Sciatic nerve (tissue), 2 donors: ENCODE measurements at regions not wholly inside any gene's neighbourhood (a gene's known extent, or its start where the extent isn't known, plus 50 kb on each side); places are given as distances from the start of the nearest gene placed in this dataset.

Experiments
- ATAC-seq: fragments of 200-7000 bp; cut with Tn5 transposase; one replicate; pipeline ENCODE4 v1.9.1; 2020; ENCODE audit warnings: mild to moderate bottlenecking, moderate library complexity
- DNase-seq: peaks from one replicate; pipeline ENCODE4 v3.0.0-alpha.2; 2020; ENCODE audit warnings: low spot score
- intact Hi-C: fragments of 100-400 bp; cut with DNase I; formaldehyde crosslinking; loops from one replicate; pipeline ENCODE4 v1.14.2; 2022
- donor health status: DM: no; HTN: no; CAD: no.
- donor health status: DM: no; HTN: no; CAD: no.

DNA sequence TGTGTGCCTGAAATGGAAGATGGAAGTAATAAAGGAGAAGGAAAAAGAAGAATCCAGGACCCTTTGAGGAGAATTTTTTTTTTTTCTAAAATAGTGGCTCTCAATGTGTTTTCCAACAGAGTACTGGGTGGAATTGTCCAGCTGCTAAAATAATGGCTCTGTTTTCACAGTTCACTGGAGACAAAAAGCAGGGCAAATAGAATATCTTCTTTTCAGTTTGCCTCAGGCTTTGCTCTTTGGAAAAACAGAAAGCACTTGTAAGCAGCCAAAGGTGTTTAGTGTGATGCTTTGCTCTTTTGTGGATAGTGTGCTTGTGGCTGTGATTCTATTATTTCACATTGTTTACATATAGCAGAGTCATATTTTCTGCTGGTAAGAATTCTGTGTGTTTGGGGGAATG is 77.4 kb upstream of the MROH9 start:
- DNase-seq (no peak), ATAC-seq (no peak)
- intact Hi-C loops = no loop called here

DNA sequence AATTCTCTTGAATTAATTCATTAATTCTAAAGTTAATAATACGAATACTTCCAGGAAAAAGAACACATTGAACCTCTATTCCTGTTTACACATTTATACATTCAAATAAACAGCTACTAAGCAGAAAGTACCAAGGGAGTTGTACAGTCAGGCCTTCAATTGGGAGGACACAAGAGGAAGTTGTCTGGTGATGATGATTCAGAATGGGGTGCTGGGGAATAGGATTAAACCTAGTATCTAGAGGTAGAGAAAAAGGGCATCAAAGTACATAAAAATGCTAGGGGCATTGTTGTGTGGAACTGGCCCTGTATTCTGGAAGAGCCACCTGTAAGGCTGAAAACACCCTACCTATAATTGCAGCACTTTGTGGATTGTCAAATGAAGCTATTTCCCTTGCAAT is 71.7 kb upstream of the MROH9 start:
- intact Hi-C loops = no loop called here
- no peak for DNase-seq

DNA sequence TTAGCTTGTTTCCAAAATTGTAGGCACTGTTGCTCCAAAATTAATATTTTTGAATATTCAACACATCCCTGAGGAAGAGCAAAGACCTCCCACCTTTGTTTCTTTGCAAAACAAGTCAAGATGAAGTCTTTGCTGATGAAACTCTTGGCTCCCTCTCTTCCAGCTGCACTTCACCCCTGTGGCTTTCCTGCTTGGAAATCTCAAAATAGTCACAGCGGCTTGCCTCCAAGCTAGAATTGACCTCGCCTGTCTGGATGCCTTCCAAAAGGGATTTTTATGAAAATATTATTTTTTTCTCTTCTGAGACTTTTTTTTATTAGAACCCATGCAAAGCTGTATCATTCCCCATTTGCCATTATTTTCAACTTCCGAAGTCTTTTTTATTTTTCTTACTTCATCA is 71.1 kb upstream of the MROH9 start:
- ATAC-seq (peak; percentile 97), DNase-seq (peak; percentile 72)
- intact Hi-C loops = no loop called here

More for the DNA sequence above, 71.7 kb upstream of the MROH9 start:
- ATAC-seq = peak; percentile 46

DNA sequence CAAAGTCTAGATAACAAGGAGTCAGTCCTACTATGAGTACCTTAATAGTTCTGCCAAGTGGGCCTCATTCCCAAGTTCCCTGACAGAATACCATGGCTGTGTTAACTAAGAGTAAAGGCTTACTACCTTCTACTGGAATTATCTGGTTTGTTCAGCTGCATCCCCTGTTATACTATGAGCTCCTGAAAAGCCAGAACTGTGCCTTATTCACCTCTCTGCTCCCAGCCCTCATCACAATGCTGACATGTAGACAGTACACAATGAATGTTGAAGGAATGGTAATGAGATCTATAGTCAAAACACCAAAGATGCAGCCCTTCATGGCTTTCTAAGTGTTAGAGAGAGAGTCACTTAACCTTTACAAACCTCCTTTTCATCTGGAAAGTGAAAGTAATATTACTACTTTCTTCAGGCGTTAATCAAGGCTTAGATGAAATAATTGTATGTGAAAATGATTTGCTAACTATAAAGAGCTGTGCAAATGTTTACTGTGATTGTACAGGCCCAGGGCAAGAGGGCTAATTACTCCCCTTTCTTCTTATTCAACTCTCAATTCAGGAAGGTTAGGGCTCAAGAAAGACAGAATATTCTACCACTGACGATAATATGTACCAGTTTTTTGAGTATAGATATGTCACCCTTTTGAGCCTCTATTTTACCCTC is 70.3 kb upstream of the MROH9 start:
- intact Hi-C loops = no loop called here
- no peak for DNase-seq
- ATAC-seq = peak; percentile 65

DNA sequence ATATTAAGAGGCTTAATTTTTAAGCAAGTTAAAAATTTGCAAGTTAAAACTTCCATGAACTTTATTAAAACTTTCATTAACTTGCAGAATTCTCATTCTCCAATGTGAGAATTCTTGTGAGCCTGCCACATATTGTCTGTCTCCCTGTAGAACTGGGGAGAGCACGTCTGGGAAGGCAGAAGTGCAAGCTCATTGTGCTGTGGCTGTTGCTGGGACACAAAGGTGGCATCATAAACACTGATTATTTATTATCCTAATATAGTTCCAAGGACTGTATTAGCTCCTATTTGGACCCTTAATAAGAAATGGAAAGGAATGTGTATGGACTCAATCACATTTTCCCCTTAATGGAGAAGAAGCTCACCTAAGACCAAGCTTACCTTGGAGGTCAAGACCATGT is 68.7 kb upstream of the MROH9 start:
- intact Hi-C loops = no loop called here
- ATAC-seq = no peak
- no peak for DNase-seq

DNA sequence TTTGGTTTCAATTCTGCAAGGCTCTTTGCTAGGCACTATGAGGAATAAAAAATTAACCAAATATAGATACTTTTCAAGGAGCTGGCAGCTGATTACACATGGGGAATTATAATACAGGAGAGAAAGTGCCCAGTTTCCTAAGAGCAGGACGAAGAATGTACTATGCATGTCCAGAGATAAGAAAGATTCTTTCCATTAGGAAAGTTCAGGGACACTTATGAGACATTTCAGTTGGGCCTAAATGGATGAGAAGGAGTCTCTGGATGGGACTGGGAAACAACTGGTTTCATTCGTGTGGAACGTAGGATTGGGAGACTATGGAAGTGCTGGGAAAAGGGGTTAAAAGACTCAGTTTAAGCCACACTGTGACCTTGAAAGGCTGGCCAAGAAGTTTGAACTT is 63.5 kb upstream of the MROH9 start:
- DNase-seq (no peak), ATAC-seq (no peak)
- intact Hi-C loops = no loop called here

DNA sequence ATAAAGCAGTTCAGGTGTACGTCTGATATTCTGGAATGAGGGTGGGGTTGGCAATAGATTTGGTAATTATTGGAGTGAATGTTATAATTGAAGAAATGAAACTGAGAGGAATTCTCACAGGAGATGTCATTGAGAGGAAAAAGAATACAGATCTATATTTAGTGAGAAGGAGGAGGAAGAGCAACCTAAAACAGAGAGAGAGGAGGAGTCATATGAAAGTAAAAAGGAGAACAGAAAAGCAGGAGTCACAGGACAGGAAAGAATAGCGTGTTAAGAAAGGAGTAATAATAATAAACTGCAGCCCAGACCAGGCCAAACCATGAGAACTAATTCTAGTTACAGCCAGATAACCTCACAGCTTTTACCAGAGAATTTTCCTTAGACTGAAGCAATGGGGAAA is 62.7 kb upstream of the MROH9 start:
- intact Hi-C loops = no loop called here
- DNase-seq = no peak
- ATAC-seq = no peak

DNA sequence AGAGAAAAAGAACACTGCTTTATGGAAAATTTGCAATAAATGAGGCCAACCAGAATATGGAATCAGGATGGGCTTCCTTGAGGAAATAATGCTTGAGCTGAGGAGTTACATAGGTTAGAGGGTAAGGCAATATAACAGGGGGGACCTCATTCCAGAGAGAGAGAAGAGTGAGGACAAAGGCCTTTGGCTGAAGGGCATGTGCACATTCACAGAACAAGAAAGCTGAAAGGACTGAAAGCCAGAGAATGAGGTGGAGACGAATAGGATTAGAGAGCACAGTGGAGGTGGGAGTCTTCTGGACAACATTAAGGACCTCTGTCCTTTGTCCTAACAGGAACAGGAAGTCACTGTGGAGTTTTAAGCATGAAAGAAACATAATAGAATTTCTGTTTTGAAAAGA is 60.7 kb upstream of the MROH9 start:
- intact Hi-C loops = no loop called here
- DNase-seq = no peak
- no peak for ATAC-seq

DNA sequence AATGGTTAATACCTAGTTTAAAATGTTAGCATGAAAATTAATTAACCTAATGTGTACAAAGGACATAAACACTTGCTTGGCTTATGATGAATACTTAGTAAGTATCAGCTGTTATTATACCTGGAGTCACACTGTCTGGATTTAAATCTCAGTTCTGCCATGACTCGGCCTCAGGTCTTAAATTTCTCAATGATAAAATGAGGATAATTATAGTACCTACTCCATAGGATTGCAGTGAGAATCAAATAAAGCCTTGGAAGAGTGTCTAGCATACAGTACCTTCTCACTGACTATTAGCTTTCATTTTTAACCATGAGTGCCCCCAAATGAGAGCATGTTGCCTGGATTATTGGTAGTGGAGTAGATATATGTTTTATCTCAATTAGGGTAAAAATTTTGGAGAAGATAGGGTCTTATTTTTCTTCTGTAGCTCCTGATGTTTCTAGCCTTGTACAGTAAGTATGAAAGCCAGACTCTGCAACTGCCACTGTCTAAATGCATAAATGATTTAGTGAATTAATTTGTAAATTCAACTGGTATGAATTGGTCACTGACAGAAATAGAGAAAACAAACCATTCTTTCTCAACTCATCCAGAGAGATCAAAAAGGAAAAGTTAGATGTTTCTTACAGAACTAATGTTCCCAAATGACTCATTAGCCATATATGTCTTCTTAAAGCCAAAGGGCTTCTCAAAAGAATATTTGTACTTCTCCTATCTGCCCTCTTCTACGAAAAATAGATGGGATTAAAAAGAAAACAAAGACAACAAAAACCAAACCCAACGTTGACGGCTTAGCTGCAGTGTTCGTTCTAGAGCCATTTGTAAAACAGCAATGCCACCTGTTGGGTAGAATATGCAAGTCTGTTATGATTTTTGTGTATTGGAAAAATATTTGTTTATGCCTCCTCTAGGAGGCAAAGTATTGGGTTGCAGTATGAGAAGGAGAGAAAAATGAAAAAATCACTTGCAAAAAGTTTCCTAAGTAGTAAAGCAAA is 53.8 kb upstream of the MROH9 start:
- ATAC-seq (peak; percentile 88), DNase-seq (no peak)
- intact Hi-C loops = no loop called here
